ENCODE measurements at regions not wholly inside any gene's neighbourhood (a gene's known extent, or its start where the extent isn't known, plus 50 kb on each side); places are given as distances from the start of the nearest gene placed in this dataset.

DNA sequence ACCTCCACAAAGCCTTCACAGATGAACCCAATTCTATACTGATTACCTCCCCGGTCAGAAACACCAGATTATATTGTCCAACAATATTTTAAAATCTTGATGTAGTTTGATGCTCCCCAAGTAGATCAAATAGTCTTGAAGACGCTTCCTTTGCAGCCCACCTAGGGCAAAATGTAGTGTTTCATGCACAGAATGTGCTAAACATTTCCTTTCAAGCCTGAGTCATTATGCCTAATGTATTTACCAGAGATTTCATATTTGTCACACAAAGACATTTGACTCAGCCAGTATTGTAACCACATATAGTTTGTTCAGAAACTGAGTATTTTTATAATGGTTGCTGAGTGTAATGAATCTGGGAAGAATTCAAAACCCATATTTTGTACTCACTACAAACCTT, 1396.8 kb downstream of the LRRC4C start:
- ATAC-seq (no peak), DNase-seq (no peak)
- intact Hi-C loops (cut with DNase I) = no loop called here

- intact Hi-C loops (cut with DNase I) = no loop called here
- ATAC-seq (no peak), DNase-seq (no peak)
Observed at GRCh38 chr11:40061221-40061620, 1398.2 kb downstream of the LRRC4C start.

- DNase-seq = peak; percentile 19
- ATAC-seq = peak; percentile 57 to 97
- intact Hi-C loops (cut with DNase I) = no loop called here
Observed at GRCh38 chr11:40054631-40055030, 1404.8 kb downstream of the LRRC4C start.

DNA sequence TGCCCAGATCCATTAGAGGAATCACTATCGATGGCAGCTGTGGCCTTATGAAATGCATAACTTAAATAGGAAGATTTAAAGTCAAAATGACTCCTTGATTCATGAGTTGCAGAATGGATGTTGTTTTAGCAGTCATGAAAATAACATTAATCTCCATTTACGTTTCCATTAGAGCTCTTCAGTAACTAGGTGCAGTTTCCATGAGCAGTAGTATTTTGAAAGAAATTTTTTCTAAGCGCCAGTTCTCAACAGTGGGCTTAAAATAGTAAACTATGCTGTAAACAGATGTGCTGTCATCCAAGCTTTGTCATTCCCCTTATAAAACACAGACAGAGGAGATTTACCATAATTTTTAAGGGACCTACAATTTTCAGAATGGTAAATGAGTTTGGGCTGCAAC, 1414.1 kb downstream of the LRRC4C start:
- DNase-seq (no peak), ATAC-seq (no peak)
- intact Hi-C loops (cut with DNase I) = no loop called here

DNA sequence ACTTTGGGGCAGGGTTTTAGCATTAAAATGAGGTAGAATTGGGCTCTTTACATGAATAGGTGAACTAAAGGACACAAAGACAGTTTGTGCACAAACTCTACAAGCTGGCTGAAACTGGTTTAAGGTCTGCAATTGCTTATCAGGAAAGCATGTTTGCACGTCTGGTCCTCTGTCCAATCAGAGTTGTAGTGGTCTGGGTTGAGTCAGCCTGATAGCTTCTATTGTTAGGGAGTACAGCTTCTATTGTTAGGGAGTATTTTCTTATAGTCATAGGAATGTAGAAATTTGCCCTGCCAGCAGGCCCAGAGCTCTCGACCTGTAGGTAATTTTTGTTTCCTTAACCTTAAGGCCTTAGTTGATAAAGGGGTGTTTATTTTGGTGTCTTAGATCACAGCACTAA, 1422.4 kb downstream of the LRRC4C start:
- intact Hi-C loops (cut with DNase I) = no loop called here
- DNase-seq (no peak), ATAC-seq (no peak)

- DNase-seq (no peak), ATAC-seq (no peak)
- intact Hi-C loops (cut with DNase I) = no loop called here
Observed at GRCh38 chr11:40032331-40032730, 1427.1 kb downstream of the LRRC4C start.

- DNase-seq (no peak), ATAC-seq (no peak)
- intact Hi-C loops (cut with DNase I) = no loop called here
Observed at GRCh38 chr11:40030867-40031266, 1428.6 kb downstream of the LRRC4C start.

- ATAC-seq (no peak), DNase-seq (no peak)
- intact Hi-C loops (cut with DNase I) = no loop called here
Observed at GRCh38 chr11:40029391-40029790, 1430.1 kb downstream of the LRRC4C start.

DNA sequence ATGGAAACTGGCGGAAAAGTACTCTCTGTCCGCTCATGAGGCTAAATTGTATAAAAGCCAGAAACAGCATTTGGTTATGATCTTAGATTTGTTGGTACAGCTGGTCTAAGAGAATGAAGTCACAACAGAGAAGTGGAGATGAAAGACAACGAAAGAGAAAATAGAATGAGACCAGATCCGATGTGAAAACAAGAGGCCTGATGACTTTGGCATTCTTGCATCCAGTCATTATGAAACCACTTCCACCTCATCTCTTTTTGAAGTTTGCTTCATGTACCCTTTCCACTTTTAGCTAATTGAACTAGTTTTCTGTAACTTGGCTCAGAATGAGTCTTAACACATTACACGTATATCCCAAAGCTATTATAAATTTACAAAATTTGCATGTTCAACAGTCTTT, 1431.7 kb downstream of the LRRC4C start:
- DNase-seq = no peak
- no peak for ATAC-seq
- intact Hi-C loops (cut with DNase I) = no loop called here

GRCh38 chr11:40023724-40024123, 1435.7 kb downstream of the LRRC4C start:
- ATAC-seq (no peak), DNase-seq (no peak)
- intact Hi-C loops (cut with DNase I) = no loop called here

DNA sequence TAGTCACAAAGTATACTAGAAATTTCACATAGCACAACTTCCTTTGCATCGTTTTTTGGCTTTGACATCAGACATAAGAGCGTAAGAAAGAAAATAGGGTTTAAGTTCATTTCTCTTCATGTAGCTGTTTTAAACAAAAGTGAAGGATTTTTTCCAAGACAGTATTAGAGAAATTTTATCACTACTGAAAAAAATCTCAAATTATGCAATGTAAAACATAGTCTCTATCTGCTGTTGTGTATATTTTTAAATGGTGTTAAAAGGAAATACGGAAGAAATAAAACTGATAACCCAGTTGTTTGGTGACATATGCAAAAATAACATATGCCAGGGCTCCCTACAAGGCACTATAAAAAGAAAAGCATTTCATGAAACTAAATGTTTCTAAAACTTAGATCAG, 1449.4 kb downstream of the LRRC4C start:
- no peak for DNase-seq
- intact Hi-C loops (cut with DNase I) = no loop called here
- ATAC-seq = no peak

GRCh38 chr11:39992551-39992950, 1466.9 kb downstream of the LRRC4C start:
- ATAC-seq = no peak
- DNase-seq = no peak
- intact Hi-C loops (cut with DNase I) = no loop called here

DNA sequence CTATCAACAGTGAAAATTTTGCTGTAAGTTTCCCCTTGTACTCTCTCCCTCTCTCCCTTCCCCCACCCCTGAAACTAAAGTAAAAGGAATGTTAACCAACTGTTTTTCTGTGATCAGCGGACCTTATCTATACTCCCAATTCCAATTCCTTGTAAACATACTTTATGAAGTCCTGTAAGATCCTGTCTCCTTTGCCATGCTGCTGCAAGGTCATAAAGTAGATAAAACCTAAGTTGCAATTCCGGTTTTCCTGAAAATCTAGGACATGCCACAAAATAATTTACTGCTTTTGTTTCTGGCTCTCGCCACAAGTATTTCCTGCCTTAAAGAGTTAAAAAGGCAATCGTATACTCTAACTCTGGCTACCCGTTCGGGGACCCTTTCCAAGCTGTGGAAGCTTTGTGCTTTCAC, 1469.0 kb downstream of the LRRC4C start:
- no peak for DNase-seq
- no peak for ATAC-seq
- intact Hi-C loops (cut with DNase I) = no loop called here

- intact Hi-C loops (cut with DNase I) = no loop called here
- DNase-seq = no peak
- no peak for ATAC-seq
Observed at GRCh38 chr11:39975091-39975490, 1484.4 kb downstream of the LRRC4C start.

DNA sequence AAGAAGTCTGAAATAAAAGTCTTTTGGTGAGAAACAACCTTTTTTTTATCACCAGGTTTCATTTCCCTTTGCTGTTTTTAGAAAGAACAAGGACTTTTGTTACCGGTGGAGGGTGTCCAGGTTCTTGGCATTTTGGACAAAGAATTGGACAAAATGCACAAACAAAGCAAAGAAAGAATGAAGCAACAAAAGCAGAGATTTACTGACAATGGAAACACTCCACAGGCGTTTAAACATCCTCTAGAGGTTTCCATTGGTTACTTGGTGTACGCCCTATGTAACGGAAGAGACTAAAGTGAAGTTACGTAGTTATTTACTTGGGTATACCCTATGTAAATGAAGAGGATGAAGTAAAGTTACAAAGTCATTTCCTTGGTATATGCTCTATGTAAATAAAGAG, 1487.0 kb downstream of the LRRC4C start:
- DNase-seq (no peak), ATAC-seq (no peak)
- intact Hi-C loops (cut with DNase I) = no loop called here

DNA sequence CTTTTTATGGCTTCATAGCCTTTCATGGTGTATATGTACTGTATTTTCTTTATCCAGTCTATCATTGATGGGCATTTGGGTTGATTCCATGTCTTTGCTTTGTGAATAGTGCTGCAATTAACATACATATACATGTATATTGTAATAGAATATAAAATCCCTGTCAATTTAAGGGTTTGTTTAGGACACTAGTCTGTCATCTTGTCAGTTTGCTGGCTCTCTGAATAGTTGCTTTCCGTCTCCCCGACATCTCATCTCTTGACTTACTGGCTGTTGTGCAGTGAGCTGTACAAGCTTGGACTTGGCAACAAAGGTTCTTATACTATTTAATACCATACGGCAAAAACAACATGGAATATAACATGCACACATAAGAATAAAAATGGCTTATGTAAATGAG, 1487.5 kb downstream of the LRRC4C start:
- intact Hi-C loops (cut with DNase I) = no loop called here
- no peak for DNase-seq
- no peak for ATAC-seq

DNA sequence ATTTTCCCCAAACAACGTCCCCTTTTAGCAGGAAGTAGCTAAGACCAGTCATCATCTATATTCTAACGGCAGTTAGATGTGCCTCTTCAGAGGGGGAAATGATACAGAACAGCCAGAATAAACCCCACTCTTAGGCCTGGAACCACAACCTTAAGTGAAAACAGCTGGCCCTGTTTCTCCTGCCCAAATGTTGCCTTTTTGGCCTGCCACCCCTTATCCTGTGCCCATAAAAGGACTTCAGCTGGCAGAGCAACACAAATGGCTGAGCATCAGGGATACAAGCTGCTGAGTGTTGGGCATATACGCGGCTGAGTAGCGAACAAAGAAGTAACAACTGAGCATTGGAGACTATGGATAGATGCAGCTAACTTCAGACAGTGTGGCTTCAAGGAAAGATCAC, 1491.4 kb downstream of the LRRC4C start:
- intact Hi-C loops (cut with DNase I) = no loop called here
- ATAC-seq (no peak), DNase-seq (no peak)

DNA sequence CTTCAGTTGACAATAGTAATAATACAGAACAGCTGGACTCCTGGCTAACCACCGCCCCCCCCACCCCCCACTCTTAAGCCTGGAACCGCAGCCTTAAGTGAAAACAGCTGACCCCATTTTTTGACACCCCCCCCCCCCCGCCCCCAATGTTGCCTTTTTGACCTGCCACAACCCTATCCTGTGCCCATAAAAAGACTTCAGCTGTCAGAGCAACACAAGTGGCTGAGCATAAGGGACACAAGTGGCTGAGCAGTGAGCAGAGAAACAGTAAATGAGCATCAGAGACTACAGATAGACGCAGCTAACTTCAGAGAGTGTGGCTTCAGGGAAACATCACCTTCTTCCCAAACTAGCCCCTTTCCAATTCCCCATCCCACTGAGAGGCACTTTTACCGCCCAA, 1493.8 kb downstream of the LRRC4C start:
- intact Hi-C loops (cut with DNase I) = no loop called here

DNA sequence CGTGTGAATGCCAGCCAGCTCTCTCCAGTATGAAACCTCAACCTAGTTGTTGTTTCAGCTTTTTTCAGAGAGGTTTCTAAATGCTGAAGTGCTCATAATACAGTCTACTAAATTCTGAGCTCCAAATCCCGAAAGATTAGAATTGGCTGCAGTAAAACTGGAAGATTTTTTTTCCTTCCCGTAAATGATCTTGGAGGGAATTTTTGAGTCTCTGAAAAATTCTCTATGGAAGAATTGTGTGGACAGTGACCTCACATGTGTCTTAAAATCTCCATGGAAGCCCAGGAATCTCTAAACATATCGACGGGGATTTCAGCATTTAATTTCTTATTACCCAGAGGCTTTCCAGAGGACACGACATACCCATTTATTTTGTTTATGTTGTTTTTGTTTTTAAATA, 1499.2 kb downstream of the LRRC4C start:
- ATAC-seq = no peak
- no peak for DNase-seq
- intact Hi-C loops (cut with DNase I) = no loop called here

More for the DNA sequence above, 1493.8 kb downstream of the LRRC4C start:
- ATAC-seq (no peak), DNase-seq (no peak)

- DNase-seq = no peak
- ATAC-seq = no peak
- intact Hi-C loops (cut with DNase I) = no loop called here
Observed at GRCh38 chr11:39932966-39933365, 1526.5 kb downstream of the LRRC4C start.

DNA sequence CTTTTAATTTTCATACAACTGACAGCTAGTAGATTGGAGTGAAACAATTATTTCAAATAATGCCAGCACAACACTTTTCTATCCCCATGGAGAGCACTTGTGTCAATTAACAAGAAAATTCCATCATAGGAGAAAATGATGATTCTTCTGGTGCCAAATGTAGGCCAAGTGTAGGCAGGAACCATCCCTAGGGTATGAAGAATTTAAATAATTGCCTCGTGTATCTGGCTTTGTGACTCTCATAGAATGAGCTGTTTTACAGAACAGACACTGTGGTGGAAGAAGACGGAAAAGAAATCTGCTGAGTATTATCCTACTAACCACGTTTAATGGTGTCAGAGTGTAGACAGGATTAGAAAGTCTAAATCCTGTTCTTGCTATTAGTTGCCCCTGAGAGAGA, 1542.2 kb downstream of the LRRC4C start:
- intact Hi-C loops (cut with DNase I) = no loop called here
- ATAC-seq (no peak), DNase-seq (no peak)

DNA sequence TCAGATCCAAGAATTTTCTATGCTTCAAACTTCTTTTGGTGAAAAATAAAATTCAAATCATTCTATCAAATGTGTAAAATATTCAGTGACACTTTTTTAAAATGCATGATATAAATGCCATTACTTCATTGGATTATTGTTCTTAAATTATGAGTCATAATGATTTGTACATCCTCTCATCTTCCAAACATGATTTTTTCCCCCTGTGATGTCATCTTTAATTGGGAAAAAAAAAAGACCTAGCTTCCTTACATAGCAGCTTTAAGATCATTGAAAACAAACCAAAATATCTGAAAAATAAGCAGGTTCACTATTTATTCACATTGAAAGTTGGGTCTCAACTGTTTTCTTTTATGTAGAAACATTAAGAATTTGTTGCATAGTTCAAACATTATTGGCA, 1549.4 kb downstream of the LRRC4C start:
- ATAC-seq = no peak
- intact Hi-C loops (cut with DNase I) = no loop called here
- no peak for DNase-seq
